WTC11 (cell line): ENCODE measurements at regions not wholly inside any gene's neighbourhood (a gene's known extent, or its start where the extent isn't known, plus 50 kb on each side); places are given as distances from the start of the nearest gene placed in this dataset.

Source experiments
- ATAC-seq: fragments of 200-7000 bp; cut with Tn5 transposase; 2 replicates; pipeline ENCODE4 v1.10.0; 2021; ENCODE audit warnings: mild to moderate bottlenecking, moderate library complexity
- CTCF ChIA-PET: fragments of 300-600 bp; sonication (Branson Sonifier 250); formaldehyde crosslinking; loops from one replicate; lab custom pipeline; 2021; ENCODE audit warnings: antibody characterized with exemption; lab: Charles Lee
- POLR2A ChIA-PET: fragments of 350-600 bp; sonication (Branson Sonifier 250); formaldehyde crosslinking; loops from one replicate; lab custom pipeline; 2021; ENCODE audit warnings: antibody characterized with exemption; lab: Charles Lee
- DNase-seq: peaks from one replicate; pipeline ENCODE4 v3.0.0; 2021; ENCODE audit warnings: low spot score
- H3K27ac Mint-ChIP-seq: 2 replicates; pipeline ENCODE4 v1.8.0; 2021; ENCODE audit warnings: mixed read lengths
- H3K27me3 Mint-ChIP-seq: 2 replicates; pipeline ENCODE4 v1.8.0; 2021; ENCODE audit warnings: low read depth, mild to moderate bottlenecking, moderate library complexity, mixed read lengths
- H3K36me3 Mint-ChIP-seq: 2 replicates; pipeline ENCODE4 v1.8.0; 2021; ENCODE audit warnings: mixed read lengths
- H3K4me1 Mint-ChIP-seq: 2 replicates; pipeline ENCODE4 v1.8.0; 2022; ENCODE audit warnings: mixed read lengths
- H3K4me3 Mint-ChIP-seq: 2 replicates; pipeline ENCODE4 v1.8.0; 2021; ENCODE audit warnings: mild to moderate bottlenecking, moderate library complexity, mixed read lengths
- H3K9me3 Mint-ChIP-seq: 2 replicates; pipeline ENCODE4 v1.8.0; 2021; ENCODE audit warnings: mixed read lengths
- ETV6 ChIP-seq: sonication (generic); formaldehyde crosslinking; IDR thresholded peaks from 2 replicates; pipeline ENCODE4 v1.8.1; 2022; ENCODE audit warnings: mild to moderate bottlenecking, missing genetic modification reagents
- FOXJ3 ChIP-seq: sonication (generic); formaldehyde crosslinking; IDR thresholded peaks from 2 replicates; pipeline ENCODE4 v1.9.0; 2021; ENCODE audit warnings: missing genetic modification reagents, mild to moderate bottlenecking, borderline replicate concordance
- SMAD3 ChIP-seq: sonication (generic); formaldehyde crosslinking; IDR thresholded peaks from 2 replicates; pipeline ENCODE4 v1.8.0; 2022; ENCODE audit warnings: missing genetic modification reagents, mild to moderate bottlenecking, borderline replicate concordance
- SOX15 ChIP-seq: fragments of 250-450 bp; sonication (Bioruptor Pico); IDR thresholded peaks from 2 replicates; pipeline ENCODE4 v1.9.0; 2021; ENCODE audit warnings: mild to moderate bottlenecking
- SP1 ChIP-seq: sonication (generic); formaldehyde crosslinking; conservative IDR thresholded peaks from 2 replicates; pipeline ENCODE4 v1.8.1; 2022; ENCODE audit warnings: missing genetic modification reagents
- ZNF121 ChIP-seq: sonication (generic); formaldehyde crosslinking; IDR thresholded peaks from 2 replicates; pipeline ENCODE4 v1.8.0; 2023; ENCODE audit warnings: missing genetic modification reagents
- ZNF396 ChIP-seq: fragments of 250-450 bp; sonication (Bioruptor Pico); IDR thresholded peaks from 2 replicates; pipeline ENCODE4 v1.8.0; 2021; ENCODE audit warnings: mild to moderate bottlenecking, moderate library complexity, borderline replicate concordance
- TF ChIP-seq, protein P1 (sequence below): sonication (generic); formaldehyde crosslinking; IDR thresholded peaks from 2 replicates; pipeline ENCODE4 v1.8.1; 2023; ENCODE audit warnings: mild to moderate bottlenecking, missing genetic modification reagents, moderate library complexity
- TF ChIP-seq, protein P2 (sequence below): sonication (generic); formaldehyde crosslinking; IDR thresholded peaks from 2 replicates; pipeline ENCODE4 v1.8.0; 2023; ENCODE audit warnings: missing genetic modification reagents
- TF ChIP-seq, protein P3 (sequence below): sonication (generic); formaldehyde crosslinking; conservative IDR thresholded peaks from 2 replicates; pipeline ENCODE4 v1.8.1; 2023; ENCODE audit warnings: mild to moderate bottlenecking, low read depth, missing genetic modification reagents, moderate library complexity
- TF ChIP-seq, protein P4 (sequence below): fragments of 250-450 bp; sonication (Bioruptor Pico); IDR thresholded peaks from 2 replicates; pipeline ENCODE4 v1.9.0; 2021; ENCODE audit warnings: mild to moderate bottlenecking
- TF ChIP-seq, protein P5 (sequence below): sonication (generic); formaldehyde crosslinking; IDR thresholded peaks from 2 replicates; pipeline ENCODE4 v1.8.0; 2022; ENCODE audit warnings: mild to moderate bottlenecking, missing genetic modification reagents
- TF ChIP-seq, protein P6 (sequence below): sonication (generic); formaldehyde crosslinking; conservative IDR thresholded peaks from 2 replicates; pipeline ENCODE4 v1.8.1; 2022; ENCODE audit warnings: mild to moderate bottlenecking, missing genetic modification reagents
- TF ChIP-seq, protein P7 (sequence below): fragments of 250-450 bp; sonication (Bioruptor Pico); IDR thresholded peaks from 2 replicates; pipeline ENCODE4 v1.9.0; 2021; ENCODE audit warnings: moderate library complexity, mild to moderate bottlenecking, inconsistent platforms, borderline replicate concordance
- TF ChIP-seq, protein P8 (sequence below): fragments of 250-450 bp; sonication (Bioruptor Pico); conservative IDR thresholded peaks from 2 replicates; pipeline ENCODE4 v1.9.0; 2021; ENCODE audit warnings: mild to moderate bottlenecking
- TF ChIP-seq, protein P9 (sequence below): sonication (generic); formaldehyde crosslinking; IDR thresholded peaks from 2 replicates; pipeline ENCODE4 v1.8.1; 2022; ENCODE audit warnings: mild to moderate bottlenecking, missing genetic modification reagents, moderate library complexity, borderline replicate concordance
- TF ChIP-seq, protein P10 (sequence below): sonication (generic); formaldehyde crosslinking; IDR thresholded peaks from 2 replicates; pipeline ENCODE4 v1.8.0; 2022; ENCODE audit warnings: mild to moderate bottlenecking, missing genetic modification reagents

DNA sequence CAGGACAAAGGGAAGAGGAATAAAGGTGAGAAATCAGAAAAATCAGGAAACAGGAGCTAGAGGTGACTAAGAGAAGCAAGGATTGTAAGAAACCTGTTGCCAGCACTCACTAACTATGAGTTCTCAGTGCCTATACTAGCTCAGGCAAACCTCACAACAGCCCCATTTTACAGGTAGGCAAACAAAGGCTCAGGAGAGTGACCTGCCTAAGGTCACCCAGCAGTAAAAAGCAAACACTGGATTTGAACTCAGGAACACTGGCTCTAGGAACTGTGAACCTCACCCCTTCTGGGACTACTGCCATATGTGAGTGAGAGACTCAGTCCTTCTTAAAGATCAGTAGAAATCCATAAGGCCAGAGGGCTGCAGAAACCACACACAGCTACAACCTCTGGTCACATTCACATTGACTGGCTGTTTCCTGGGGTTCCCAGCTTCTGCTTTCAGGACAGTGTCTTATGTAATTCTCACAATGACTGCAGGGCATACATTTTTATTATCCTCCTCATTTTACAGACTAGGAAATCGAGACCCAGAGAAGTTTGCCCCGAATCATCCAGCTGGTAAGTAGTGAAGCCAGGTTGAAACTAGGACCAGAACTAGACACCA is 80.7 kb upstream of the MAFB start:
- Mint-ChIP-seq H3K9me3 (no peaks in the 10 kb centered on the region), H3K27ac (no peak overlapping the region), H3K4me3 (no peak overlapping the region), H3K4me1 (peaks cover 35% of the 10 kb centered on the region), H3K36me3 (no peaks in the 10 kb centered on the region), H3K27me3 (no peaks in the 10 kb centered on the region; the same call in 1 of the 2 replicates)
- POLR2A ChIA-PET, result no interaction called here
- TF ChIP-seq ZNF396 (CRISPR knock-in tag), result no peak
- no peak for TF ChIP-seq ETV6 (CRISPR knock-in tag)
- TF ChIP-seq, protein P1, sequence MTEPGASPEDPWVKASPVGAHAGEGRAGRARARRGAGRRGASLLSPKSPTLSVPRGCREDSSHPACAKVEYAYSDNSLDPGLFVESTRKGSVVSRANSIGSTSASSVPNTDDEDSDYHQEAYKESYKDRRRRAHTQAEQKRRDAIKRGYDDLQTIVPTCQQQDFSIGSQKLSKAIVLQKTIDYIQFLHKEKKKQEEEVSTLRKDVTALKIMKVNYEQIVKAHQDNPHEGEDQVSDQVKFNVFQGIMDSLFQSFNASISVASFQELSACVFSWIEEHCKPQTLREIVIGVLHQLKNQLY (CRISPR knock-in tag), result no peak
- TF ChIP-seq, protein P2, sequence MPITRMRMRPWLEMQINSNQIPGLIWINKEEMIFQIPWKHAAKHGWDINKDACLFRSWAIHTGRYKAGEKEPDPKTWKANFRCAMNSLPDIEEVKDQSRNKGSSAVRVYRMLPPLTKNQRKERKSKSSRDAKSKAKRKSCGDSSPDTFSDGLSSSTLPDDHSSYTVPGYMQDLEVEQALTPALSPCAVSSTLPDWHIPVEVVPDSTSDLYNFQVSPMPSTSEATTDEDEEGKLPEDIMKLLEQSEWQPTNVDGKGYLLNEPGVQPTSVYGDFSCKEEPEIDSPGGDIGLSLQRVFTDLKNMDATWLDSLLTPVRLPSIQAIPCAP, result no peak
- TF ChIP-seq FOXJ3 (CRISPR knock-in tag), result no peak
- TF ChIP-seq, protein P3, sequence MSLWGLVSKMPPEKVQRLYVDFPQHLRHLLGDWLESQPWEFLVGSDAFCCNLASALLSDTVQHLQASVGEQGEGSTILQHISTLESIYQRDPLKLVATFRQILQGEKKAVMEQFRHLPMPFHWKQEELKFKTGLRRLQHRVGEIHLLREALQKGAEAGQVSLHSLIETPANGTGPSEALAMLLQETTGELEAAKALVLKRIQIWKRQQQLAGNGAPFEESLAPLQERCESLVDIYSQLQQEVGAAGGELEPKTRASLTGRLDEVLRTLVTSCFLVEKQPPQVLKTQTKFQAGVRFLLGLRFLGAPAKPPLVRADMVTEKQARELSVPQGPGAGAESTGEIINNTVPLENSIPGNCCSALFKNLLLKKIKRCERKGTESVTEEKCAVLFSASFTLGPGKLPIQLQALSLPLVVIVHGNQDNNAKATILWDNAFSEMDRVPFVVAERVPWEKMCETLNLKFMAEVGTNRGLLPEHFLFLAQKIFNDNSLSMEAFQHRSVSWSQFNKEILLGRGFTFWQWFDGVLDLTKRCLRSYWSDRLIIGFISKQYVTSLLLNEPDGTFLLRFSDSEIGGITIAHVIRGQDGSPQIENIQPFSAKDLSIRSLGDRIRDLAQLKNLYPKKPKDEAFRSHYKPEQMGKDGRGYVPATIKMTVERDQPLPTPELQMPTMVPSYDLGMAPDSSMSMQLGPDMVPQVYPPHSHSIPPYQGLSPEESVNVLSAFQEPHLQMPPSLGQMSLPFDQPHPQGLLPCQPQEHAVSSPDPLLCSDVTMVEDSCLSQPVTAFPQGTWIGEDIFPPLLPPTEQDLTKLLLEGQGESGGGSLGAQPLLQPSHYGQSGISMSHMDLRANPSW (CRISPR knock-in tag), result no peak
- TF ChIP-seq, protein P4, sequence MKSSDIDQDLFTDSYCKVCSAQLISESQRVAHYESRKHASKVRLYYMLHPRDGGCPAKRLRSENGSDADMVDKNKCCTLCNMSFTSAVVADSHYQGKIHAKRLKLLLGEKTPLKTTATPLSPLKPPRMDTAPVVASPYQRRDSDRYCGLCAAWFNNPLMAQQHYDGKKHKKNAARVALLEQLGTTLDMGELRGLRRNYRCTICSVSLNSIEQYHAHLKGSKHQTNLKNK (CRISPR knock-in tag), result no peak
- TF ChIP-seq SOX15, result no peak
- TF ChIP-seq, protein P5, sequence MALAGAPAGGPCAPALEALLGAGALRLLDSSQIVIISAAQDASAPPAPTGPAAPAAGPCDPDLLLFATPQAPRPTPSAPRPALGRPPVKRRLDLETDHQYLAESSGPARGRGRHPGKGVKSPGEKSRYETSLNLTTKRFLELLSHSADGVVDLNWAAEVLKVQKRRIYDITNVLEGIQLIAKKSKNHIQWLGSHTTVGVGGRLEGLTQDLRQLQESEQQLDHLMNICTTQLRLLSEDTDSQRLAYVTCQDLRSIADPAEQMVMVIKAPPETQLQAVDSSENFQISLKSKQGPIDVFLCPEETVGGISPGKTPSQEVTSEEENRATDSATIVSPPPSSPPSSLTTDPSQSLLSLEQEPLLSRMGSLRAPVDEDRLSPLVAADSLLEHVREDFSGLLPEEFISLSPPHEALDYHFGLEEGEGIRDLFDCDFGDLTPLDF (CRISPR knock-in tag), result no peak
- no peak for TF ChIP-seq ZNF121 (CRISPR knock-in tag)
- TF ChIP-seq SP1 (CRISPR knock-in tag), result no peak
- TF ChIP-seq, protein P6, sequence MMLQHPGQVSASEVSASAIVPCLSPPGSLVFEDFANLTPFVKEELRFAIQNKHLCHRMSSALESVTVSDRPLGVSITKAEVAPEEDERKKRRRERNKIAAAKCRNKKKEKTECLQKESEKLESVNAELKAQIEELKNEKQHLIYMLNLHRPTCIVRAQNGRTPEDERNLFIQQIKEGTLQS, result no peak
- TF ChIP-seq, protein P7, sequence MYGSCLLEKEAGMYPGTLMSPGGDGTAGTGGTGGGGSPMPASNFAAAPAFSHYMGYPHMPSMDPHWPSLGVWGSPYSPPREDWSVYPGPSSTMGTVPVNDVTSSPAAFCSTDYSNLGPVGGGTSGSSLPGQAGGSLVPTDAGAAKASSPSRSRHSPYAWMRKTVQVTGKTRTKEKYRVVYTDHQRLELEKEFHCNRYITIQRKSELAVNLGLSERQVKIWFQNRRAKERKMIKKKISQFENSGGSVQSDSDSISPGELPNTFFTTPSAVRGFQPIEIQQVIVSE (CRISPR knock-in tag), result no peak
- TF ChIP-seq, protein P8, sequence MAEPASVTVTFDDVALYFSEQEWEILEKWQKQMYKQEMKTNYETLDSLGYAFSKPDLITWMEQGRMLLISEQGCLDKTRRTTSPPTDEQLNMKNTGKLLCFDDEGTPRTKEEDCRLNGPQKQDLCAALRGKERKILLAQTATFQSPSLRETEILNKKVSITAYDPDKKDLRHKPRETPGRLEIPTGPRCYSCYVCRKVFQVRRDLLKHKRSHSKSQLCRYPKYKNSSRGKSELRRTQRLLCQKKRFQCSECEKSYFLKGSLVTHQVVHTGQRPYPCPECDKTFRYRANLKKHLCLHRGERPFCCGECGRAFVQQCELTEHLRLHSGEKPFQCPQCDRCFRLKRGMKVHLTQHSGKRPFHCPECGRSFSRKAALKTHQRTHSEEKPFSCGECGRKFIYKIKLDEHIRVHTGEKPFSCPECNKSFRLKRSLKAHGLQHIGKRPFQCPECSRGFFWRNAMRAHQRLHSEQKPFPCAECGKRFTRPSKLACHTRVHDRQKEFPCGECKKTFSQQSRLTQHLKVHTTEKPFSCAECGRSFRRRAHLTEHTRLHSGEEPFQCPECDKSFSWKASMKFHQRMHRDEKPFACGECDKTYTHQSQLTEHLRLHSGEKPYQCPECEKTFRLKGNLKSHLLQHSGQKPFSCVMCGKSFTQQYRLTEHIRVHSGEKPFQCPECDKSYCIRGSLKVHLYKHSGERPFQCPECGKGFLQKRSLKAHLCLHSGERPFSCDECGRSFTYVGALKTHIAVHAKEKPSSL (CRISPR knock-in tag), result no peak
- TF ChIP-seq, protein P9, sequence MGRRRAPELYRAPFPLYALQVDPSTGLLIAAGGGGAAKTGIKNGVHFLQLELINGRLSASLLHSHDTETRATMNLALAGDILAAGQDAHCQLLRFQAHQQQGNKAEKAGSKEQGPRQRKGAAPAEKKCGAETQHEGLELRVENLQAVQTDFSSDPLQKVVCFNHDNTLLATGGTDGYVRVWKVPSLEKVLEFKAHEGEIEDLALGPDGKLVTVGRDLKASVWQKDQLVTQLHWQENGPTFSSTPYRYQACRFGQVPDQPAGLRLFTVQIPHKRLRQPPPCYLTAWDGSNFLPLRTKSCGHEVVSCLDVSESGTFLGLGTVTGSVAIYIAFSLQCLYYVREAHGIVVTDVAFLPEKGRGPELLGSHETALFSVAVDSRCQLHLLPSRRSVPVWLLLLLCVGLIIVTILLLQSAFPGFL (CRISPR knock-in tag), result no peak
- TF ChIP-seq, protein P10, sequence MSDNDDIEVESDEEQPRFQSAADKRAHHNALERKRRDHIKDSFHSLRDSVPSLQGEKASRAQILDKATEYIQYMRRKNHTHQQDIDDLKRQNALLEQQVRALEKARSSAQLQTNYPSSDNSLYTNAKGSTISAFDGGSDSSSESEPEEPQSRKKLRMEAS (CRISPR knock-in tag), result no peak
- no peak for TF ChIP-seq SMAD3 (CRISPR knock-in tag)
- CTCF ChIA-PET, result interaction anchor here (0.8 to 1.5 kb wide), 2 partner anchors 28 kb away, joined by 3 to 6 read pairs; no protein-coding TSS in a partner anchor
- ATAC-seq, result no peak
- DNase-seq, result no peak
